ENCODE measurements at regions not wholly inside any gene's neighbourhood (a gene's known extent, or its start where the extent isn't known, plus 50 kb on each side); places are given as distances from the start of the nearest gene placed in this dataset.

GRCh38 chr1:2940178-2940577 lies 81.1 kb upstream of the ACTRT2 start:
- TF ChIP-seq, protein P1, sequence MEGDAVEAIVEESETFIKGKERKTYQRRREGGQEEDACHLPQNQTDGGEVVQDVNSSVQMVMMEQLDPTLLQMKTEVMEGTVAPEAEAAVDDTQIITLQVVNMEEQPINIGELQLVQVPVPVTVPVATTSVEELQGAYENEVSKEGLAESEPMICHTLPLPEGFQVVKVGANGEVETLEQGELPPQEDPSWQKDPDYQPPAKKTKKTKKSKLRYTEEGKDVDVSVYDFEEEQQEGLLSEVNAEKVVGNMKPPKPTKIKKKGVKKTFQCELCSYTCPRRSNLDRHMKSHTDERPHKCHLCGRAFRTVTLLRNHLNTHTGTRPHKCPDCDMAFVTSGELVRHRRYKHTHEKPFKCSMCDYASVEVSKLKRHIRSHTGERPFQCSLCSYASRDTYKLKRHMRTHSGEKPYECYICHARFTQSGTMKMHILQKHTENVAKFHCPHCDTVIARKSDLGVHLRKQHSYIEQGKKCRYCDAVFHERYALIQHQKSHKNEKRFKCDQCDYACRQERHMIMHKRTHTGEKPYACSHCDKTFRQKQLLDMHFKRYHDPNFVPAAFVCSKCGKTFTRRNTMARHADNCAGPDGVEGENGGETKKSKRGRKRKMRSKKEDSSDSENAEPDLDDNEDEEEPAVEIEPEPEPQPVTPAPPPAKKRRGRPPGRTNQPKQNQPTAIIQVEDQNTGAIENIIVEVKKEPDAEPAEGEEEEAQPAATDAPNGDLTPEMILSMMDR (IDR thresholded peaks at IDR 0.05) = no peak
- TF ChIP-seq POLR2A (IDR thresholded peaks at IDR 0.05) = no peak
